Immature natural killer cell (primary cell): ENCODE measurements at regions not wholly inside any gene's neighbourhood (a gene's known extent, or its start where the extent isn't known, plus 50 kb on each side); places are given as distances from the start of the nearest gene placed in this dataset.
"Not testable (repeated sequence)": the region's sequence is repeated elsewhere in the genome, so short reads cannot be mapped to it uniquely, and the experiment has no call there.

Source experiments
- DNase-seq, 3 donors: peaks; one replicate each; pipeline ENCODE4 v3.0.0; 2022; ENCODE audit warnings: mixed read lengths in 1 of 3
- H3K27ac Mint-ChIP-seq, 6 donors: one replicate each; pipeline ENCODE4 v1.8.0; 2020; ENCODE audit warnings: mixed read lengths in 6 of 6, mild to moderate bottlenecking in 5 of 6, inconsistent platforms in 4 of 6, moderate library complexity in 3 of 6
- H3K27me3 Mint-ChIP-seq, 3 donors: one replicate each; pipeline ENCODE4 v1.8.0; 2020 to 2021; ENCODE audit warnings: low read depth in 3 of 3, mild to moderate bottlenecking in 3 of 3, mixed read lengths in 3 of 3, moderate library complexity in 3 of 3, inconsistent platforms in 1 of 3
- H3K36me3 Mint-ChIP-seq, 3 donors: one replicate each; pipeline ENCODE4 v1.8.0; 2020; ENCODE audit warnings: mixed read lengths in 3 of 3, inconsistent platforms in 2 of 3, mild to moderate bottlenecking in 2 of 3
- H3K4me1 Mint-ChIP-seq, 2 donors: one replicate each; pipeline ENCODE4 v1.8.0; 2020; ENCODE audit warnings: inconsistent platforms in 2 of 2, mild to moderate bottlenecking in 2 of 2, mixed read lengths in 2 of 2, moderate library complexity in 1 of 2
- H3K4me3 Mint-ChIP-seq, 5 donors: one replicate each; pipeline ENCODE4 v1.8.0; 2020; ENCODE audit warnings: mild to moderate bottlenecking in 5 of 5, mixed read lengths in 5 of 5, inconsistent platforms in 3 of 5, moderate library complexity in 3 of 5
- H3K9me3 Mint-ChIP-seq, 6 donors: one replicate each; pipeline ENCODE4 v1.8.0; 2020; ENCODE audit warnings: mild to moderate bottlenecking in 6 of 6, mixed read lengths in 6 of 6, inconsistent platforms in 4 of 6, moderate library complexity in 3 of 6

GRCh38 chr7:6930081-6930635, 104.1 kb upstream of the CCZ1B start:
- not testable (repeated sequence) for DNase-seq, H3K36me3 Mint-ChIP-seq, H3K9me3 Mint-ChIP-seq, H3K27ac Mint-ChIP-seq, H3K27me3 Mint-ChIP-seq
- peak overlapping the region in 1 of 5 donors; percentile 13 for H3K4me3 Mint-ChIP-seq
- H3K4me1 Mint-ChIP-seq, result peaks cover 12 to 13% of the 10 kb centered on the region in 2 donors

DNA sequence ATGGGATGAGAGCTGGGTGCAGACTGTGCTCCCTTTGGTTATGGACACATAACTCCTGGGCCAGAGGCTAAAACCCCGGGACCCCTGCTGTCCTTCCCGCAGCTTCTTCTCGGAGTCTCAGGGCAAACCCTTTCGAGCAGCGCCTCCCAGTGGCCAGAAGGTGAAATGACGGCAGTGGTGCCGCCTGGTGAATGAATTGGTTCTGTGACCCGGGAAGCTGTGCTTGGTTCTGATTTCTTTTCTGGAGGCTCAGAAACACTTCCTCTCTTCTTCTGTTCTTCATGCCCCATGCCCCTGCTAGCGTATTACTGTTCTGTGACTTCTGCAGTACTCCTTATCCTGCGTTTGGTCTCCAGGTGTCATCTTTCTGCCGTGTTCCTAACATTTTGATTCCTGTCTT, 104.7 kb upstream of the CCZ1B start:
- H3K36me3 Mint-ChIP-seq, H3K9me3 Mint-ChIP-seq, H3K27me3 Mint-ChIP-seq, H3K27ac Mint-ChIP-seq: not testable (repeated sequence)
- peak overlapping the region in 1 of 5 donors; percentile 42 for H3K4me3 Mint-ChIP-seq
- DNase-seq, result peak; percentile 14 to 36 (median 33)
- peaks cover 12 to 13% of the 10 kb centered on the region in 2 donors for H3K4me1 Mint-ChIP-seq

DNA sequence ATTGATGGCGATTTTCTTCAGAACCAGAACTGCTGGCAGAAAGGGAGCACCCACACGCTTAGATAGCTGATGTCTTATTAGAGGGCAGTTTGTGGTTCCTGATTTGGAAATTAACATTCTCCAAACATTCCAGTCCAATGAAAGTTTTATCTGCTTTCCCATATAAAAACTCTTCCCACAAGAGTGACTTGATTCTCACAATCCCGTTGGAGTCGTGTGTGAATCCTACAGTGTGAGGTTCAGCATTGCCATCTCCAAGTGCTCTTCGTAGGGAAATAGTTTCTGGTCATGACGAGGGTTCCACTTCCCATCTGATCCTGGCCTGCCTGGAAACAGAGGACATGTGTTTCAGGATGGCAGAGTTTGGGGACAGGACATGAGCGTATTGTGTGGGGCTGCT, 105.4 kb upstream of the CCZ1B start:
- H3K27me3 Mint-ChIP-seq, H3K4me3 Mint-ChIP-seq, DNase-seq, H3K36me3 Mint-ChIP-seq, H3K9me3 Mint-ChIP-seq, H3K27ac Mint-ChIP-seq: not testable (repeated sequence)
- H3K4me1 Mint-ChIP-seq, result peaks cover 10 to 13% of the 10 kb centered on the region in 2 donors

GRCh38 chr7:6933954-6934632, 108.0 kb upstream of the CCZ1B start:
- H3K4me3 Mint-ChIP-seq, result not testable (repeated sequence)
- peaks cover 3 to 13% of the 10 kb centered on the region in 2 donors for H3K4me1 Mint-ChIP-seq

DNA sequence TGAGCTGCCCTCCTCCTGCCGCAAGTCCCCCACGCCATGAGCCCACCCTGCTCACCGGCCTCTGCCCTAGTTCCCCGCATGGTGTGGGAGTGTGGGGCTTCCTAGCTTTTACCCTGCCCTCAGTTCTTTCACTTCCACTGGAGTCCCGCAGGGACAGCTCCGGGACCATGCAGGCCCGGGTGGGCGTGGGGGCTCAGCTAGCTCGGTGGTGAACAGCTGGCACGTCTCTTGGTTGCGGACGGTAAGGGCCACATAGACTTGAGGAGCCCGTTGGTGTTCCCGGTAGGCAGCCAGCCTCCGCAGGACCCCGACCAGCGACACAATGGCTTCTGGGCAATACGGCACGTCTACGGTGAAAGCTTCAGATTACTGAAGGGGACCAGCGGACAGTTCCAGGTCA, 108.9 kb upstream of the CCZ1B start:
- Mint-ChIP-seq H3K4me1 (peaks cover 3 to 12% of the 10 kb centered on the region in 2 donors), H3K27ac (no peak overlapping the region), H3K9me3 (no peaks in the 10 kb centered on the region), H3K4me3 (no peak overlapping the region), H3K36me3 (no peaks in the 10 kb centered on the region), H3K27me3 (peaks cover 0 to 2% (median 0%) of the 10 kb centered on the region in 3 donors)
- DNase-seq, result no peak

More at GRCh38 chr7:6933954-6934632, 108.0 kb upstream of the CCZ1B start:
- not testable (repeated sequence) for H3K36me3 Mint-ChIP-seq, H3K9me3 Mint-ChIP-seq, H3K27me3 Mint-ChIP-seq, DNase-seq, H3K27ac Mint-ChIP-seq

GRCh38 chr7:6936626-6937025, 110.6 kb upstream of the CCZ1B start:
- not testable (repeated sequence) for H3K4me1 Mint-ChIP-seq, H3K36me3 Mint-ChIP-seq, H3K4me3 Mint-ChIP-seq, H3K27me3 Mint-ChIP-seq, DNase-seq, H3K27ac Mint-ChIP-seq, H3K9me3 Mint-ChIP-seq

GRCh38 chr7:6937746-6938145, 111.7 kb upstream of the CCZ1B start:
- H3K27ac Mint-ChIP-seq, H3K9me3 Mint-ChIP-seq, DNase-seq, H3K27me3 Mint-ChIP-seq, H3K4me1 Mint-ChIP-seq, H3K4me3 Mint-ChIP-seq, H3K36me3 Mint-ChIP-seq: not testable (repeated sequence)

- H3K9me3 Mint-ChIP-seq, H3K27me3 Mint-ChIP-seq, H3K4me3 Mint-ChIP-seq, DNase-seq, H3K4me1 Mint-ChIP-seq, H3K36me3 Mint-ChIP-seq, H3K27ac Mint-ChIP-seq: not testable (repeated sequence)
Measured at GRCh38 chr7:6938284-6938683, 112.2 kb upstream of the CCZ1B start.

DNA sequence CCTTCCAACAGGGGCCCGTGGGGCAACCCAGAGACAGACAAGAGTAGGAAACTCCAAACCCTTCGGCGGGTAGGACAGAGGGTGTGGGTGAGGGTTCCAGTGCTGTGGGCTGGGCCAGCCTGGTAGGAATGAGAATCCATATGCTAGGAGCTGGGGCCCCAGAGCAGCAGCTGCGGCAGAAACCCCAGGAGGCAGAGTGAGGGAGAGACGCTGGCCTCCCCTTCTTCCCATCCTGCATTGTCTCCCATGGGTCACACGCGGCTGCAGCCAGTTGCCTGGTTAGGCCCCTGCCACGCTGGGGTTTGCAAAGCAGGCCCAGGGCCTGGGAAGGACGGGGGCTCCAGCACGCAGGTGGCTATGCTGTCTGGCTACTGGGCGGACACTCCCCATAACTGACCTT, 113.1 kb upstream of the CCZ1B start:
- H3K4me3 Mint-ChIP-seq, H3K27ac Mint-ChIP-seq, H3K4me1 Mint-ChIP-seq, H3K36me3 Mint-ChIP-seq, H3K9me3 Mint-ChIP-seq, H3K27me3 Mint-ChIP-seq, DNase-seq: not testable (repeated sequence)

DNA sequence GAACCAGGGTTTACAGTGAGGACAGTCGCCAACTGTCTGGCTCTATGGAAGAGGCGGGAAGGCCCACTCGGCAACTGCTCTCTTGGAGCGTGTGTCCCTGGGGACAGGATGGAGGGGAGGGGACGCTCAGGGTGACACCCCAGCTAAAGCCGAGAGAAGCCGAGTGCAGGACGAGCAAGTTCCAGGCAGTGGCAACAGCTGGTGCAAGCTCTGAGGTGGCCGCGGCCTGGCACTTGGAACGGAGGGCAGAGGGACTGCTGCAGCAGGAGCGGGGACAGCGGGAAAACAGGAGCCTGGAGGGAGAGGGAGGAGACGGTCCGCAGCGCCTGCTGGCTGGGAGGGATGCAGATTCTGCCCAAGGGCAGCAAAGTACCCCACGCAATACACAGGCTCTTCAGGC, 113.8 kb upstream of the CCZ1B start:
- H3K9me3 Mint-ChIP-seq, DNase-seq, H3K4me1 Mint-ChIP-seq, H3K4me3 Mint-ChIP-seq, H3K36me3 Mint-ChIP-seq, H3K27ac Mint-ChIP-seq, H3K27me3 Mint-ChIP-seq: not testable (repeated sequence)

DNA sequence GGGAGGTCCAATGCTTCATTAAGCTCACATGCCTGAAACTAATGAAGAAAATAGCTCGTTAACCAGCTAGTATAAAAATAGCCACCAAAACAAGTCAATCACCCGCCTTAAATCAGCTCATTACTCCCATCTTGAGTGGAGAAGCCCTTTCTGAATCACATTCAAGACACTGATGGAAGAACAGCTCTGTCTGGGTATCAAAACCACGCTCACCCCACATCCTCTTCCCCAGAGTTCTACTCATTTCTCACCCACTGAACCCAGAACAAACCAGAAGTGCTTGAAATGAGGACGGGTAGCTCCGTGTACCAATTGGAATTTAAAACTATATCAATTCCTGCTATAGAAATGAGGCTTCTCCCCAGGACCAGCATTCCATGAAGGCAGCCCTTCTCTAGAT, 120.8 kb upstream of the CCZ1B start:
- not testable (repeated sequence) for H3K9me3 Mint-ChIP-seq, H3K36me3 Mint-ChIP-seq, H3K4me1 Mint-ChIP-seq, DNase-seq, H3K27ac Mint-ChIP-seq, H3K27me3 Mint-ChIP-seq
- H3K4me3 Mint-ChIP-seq, result peak overlapping the region in 1 of 5 donors; percentile 9

DNA sequence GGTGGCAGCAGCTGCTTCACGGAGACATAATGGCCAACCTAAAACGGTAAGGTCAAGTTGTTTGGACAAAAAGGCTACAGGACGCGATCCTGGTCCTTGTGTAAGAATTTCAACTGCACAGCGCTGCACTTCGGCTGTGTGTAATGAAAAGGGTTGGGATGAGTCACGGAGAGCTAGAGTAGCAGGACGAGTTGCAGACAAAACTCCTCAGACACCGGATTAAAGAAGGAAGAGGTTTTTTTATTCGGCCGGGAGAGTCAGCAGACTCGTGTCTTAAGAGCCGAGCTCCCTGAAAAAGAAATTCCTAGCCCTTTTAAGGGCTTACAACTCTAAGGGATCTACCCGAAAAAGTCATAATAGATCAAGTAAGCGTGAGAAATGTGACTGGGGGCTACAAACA, 124.2 kb upstream of the CCZ1B start:
- not testable (repeated sequence) for H3K36me3 Mint-ChIP-seq, H3K27me3 Mint-ChIP-seq, H3K4me1 Mint-ChIP-seq, H3K27ac Mint-ChIP-seq, DNase-seq, H3K4me3 Mint-ChIP-seq, H3K9me3 Mint-ChIP-seq

GRCh38 chr7:6951553-6951952, 125.5 kb upstream of the CCZ1B start:
- H3K4me3 Mint-ChIP-seq, H3K9me3 Mint-ChIP-seq, DNase-seq, H3K36me3 Mint-ChIP-seq, H3K27me3 Mint-ChIP-seq, H3K4me1 Mint-ChIP-seq, H3K27ac Mint-ChIP-seq: not testable (repeated sequence)

- H3K9me3 Mint-ChIP-seq, result not testable (repeated sequence)
Measured at GRCh38 chr7:6953138-6953797, 127.2 kb upstream of the CCZ1B start.

DNA sequence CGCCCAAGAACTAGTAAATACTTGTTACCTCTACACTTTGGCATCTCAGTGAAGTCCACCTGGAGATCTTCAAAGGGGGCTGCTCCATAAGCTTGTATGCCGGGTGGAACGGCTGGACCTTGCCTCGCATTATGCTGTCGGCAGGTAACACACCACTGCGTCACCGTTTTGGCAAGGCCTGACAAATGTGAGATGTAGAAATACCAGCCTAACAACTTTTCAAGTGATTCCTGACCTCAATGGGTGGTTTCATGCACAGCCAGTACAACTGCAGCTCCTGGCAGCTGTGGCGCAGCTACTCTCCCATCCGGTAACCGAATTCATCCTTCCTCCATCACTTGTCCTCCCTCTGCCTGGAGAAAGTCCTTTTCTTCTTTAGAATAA, 127.7 kb upstream of the CCZ1B start:
- DNase-seq, H3K4me1 Mint-ChIP-seq, H3K9me3 Mint-ChIP-seq, H3K36me3 Mint-ChIP-seq, H3K27ac Mint-ChIP-seq, H3K4me3 Mint-ChIP-seq: not testable (repeated sequence)
- H3K27me3 Mint-ChIP-seq, result peaks cover 2 to 10% (median 2%) of the 10 kb centered on the region in 3 donors

More at GRCh38 chr7:6953138-6953797, 127.2 kb upstream of the CCZ1B start:
- not testable (repeated sequence) for H3K36me3 Mint-ChIP-seq, H3K4me3 Mint-ChIP-seq, H3K4me1 Mint-ChIP-seq, H3K27ac Mint-ChIP-seq, DNase-seq
- H3K27me3 Mint-ChIP-seq, result peaks cover 2 to 10% (median 2%) of the 10 kb centered on the region in 3 donors
